ENCODE measurements at regions not wholly inside any gene's neighbourhood (a gene's known extent, or its start where the extent isn't known, plus 50 kb on each side); places are given as distances from the start of the nearest gene placed in this dataset.

GRCh38 chr4:32991663-32992062, 2271.5 kb downstream of the PCDH7 start:
- DNase-seq (ENCODE audit: low spot score): no peak

- no peak for DNase-seq (ENCODE audit: low spot score)
These were observed 2275.1 kb downstream of the PCDH7 start for GRCh38 chr4:32994981-32995881.

GRCh38 chr4:33013282-33013681, 2293.1 kb downstream of the PCDH7 start:
- DNase-seq (ENCODE audit: low spot score): no peak

GRCh38 chr4:33025236-33025635, 2305.1 kb downstream of the PCDH7 start:
- no peak for DNase-seq (ENCODE audit: low spot score)

GRCh38 chr4:33029976-33030375, 2309.8 kb downstream of the PCDH7 start:
- DNase-seq (ENCODE audit: low spot score): no peak

GRCh38 chr4:33031328-33031727, 2311.2 kb downstream of the PCDH7 start:
- no peak for DNase-seq (ENCODE audit: low spot score)

- DNase-seq (ENCODE audit: low spot score): no peak
These were observed 2317.3 kb downstream of the PCDH7 start for GRCh38 chr4:33037464-33037863.

- DNase-seq (ENCODE audit: low spot score): no peak
These were observed 2325.2 kb downstream of the PCDH7 start for GRCh38 chr4:33045334-33045733.

- DNase-seq (ENCODE audit: low spot score): no peak
These were observed 2332.1 kb downstream of the PCDH7 start for GRCh38 chr4:33052241-33052640.

- DNase-seq (ENCODE audit: low spot score): no peak
These were observed 2334.0 kb downstream of the PCDH7 start for GRCh38 chr4:33054161-33054560.

- DNase-seq (ENCODE audit: low spot score): no peak
These were observed 2334.6 kb downstream of the PCDH7 start for GRCh38 chr4:33054656-33055196.

- DNase-seq (ENCODE audit: low spot score): no peak
These were observed 2337.6 kb downstream of the PCDH7 start for GRCh38 chr4:33057736-33058135.

- DNase-seq (ENCODE audit: low spot score): no peak
These were observed 2338.8 kb downstream of the PCDH7 start for GRCh38 chr4:33058998-33059397.

GRCh38 chr4:33060674-33061542, 2340.7 kb downstream of the PCDH7 start:
- no peak for DNase-seq (ENCODE audit: low spot score)

- no peak for DNase-seq (ENCODE audit: low spot score)
These were observed 2341.6 kb downstream of the PCDH7 start for GRCh38 chr4:33061727-33062126.

GRCh38 chr4:33062155-33062806, 2342.1 kb downstream of the PCDH7 start:
- DNase-seq (ENCODE audit: low spot score): no peak

GRCh38 chr4:33063241-33063640, 2343.1 kb downstream of the PCDH7 start:
- no peak for DNase-seq (ENCODE audit: low spot score)

GRCh38 chr4:33064238-33064637, 2344.1 kb downstream of the PCDH7 start:
- DNase-seq (ENCODE audit: low spot score): no peak

- no peak for DNase-seq (ENCODE audit: low spot score)
These were observed 2345.6 kb downstream of the PCDH7 start for GRCh38 chr4:33065749-33066148.

- no peak for DNase-seq (ENCODE audit: low spot score)
These were observed 2347.1 kb downstream of the PCDH7 start for GRCh38 chr4:33067221-33067620.

- DNase-seq (ENCODE audit: low spot score): no peak
These were observed 2348.4 kb downstream of the PCDH7 start for GRCh38 chr4:33068539-33068938.

GRCh38 chr4:33071535-33071934, 2351.4 kb downstream of the PCDH7 start:
- no peak for DNase-seq (ENCODE audit: low spot score)
